Lower leg skin (tissue), 4 donors: ENCODE measurements at regions not wholly inside any gene's neighbourhood (a gene's known extent, or its start where the extent isn't known, plus 50 kb on each side); places are given as distances from the start of the nearest gene placed in this dataset.

Source experiments
- DNase-seq, 2 donors: peaks; one replicate each; pipeline ENCODE4 v3.0.0-alpha.2; 2019; ENCODE audit warnings: low spot score in 2 of 2
- H3K4me3 ChIP-seq: fragments of 200-600 bp; sonication (generic); 2 replicates; pipeline ENCODE4 v1.5.1; 2017; ENCODE audit warnings: mild to moderate bottlenecking, low read depth; ENCODE audit not compliant: poor library complexity, severe bottlenecking
- POLR2A ChIP-seq, 2 donors: fragments of 450-650 bp; IDR thresholded peaks; one replicate each; pipeline ENCODE4 v1.6.1; 2016 to 2017; ENCODE audit warnings: antibody characterized with exemption in 2 of 2, mild to moderate bottlenecking in 1 of 2, moderate library complexity in 1 of 2
- WGBS, 2 donors: methylation state at CpG; one replicate each; pipeline ENCODE4 v1.1.5; 2018; 5-methylcytosine and 5-hydroxymethylcytosine counted together
- intact Hi-C: fragments of 100-400 bp; cut with DNase I; formaldehyde crosslinking; loops from one replicate; pipeline ENCODE4 v1.15.0; 2023; ENCODE audit warnings: low total_unique reads
- TF ChIP-seq, protein P1 (sequence below), 3 donors: fragments of 450-650 bp; IDR thresholded peaks; one replicate each; pipeline ENCODE4 v1.5.1; 2016; ENCODE audit warnings: antibody characterized with exemption in 3 of 3, mild to moderate bottlenecking in 3 of 3, moderate library complexity in 2 of 3

DNA sequence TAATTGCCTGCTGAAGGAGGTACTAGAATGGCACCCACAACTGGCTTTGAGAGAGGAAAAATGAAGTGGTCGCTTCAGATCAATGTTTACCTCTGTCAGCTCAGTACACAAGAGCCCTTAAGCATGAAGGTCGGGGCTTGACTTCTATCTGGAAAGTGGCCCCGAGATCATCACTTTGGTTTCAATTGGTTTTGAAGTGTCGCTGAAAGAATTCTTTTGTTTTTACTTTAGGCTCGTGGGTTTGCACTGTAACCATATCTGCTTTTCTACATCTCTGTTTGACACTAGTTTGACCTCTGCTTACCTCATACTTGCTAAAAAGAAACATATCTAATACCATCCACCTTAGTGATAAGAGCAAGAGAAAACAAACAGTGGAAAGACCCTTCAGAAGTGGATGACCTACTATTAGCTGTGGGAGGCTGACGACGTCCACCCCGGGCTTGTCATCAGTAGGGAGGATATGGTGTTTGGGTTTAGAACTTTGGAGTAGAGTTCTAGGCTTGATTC, 361.8 kb downstream of the GATA3 start:
- DNase-seq: no peak
- 46 to 49% methylated on average over 8 of the region's 8 CpGs for WGBS, 2 donors
- TF ChIP-seq POLR2A (IDR thresholded peaks at IDR 0.05): no peak
- TF ChIP-seq, protein P1, sequence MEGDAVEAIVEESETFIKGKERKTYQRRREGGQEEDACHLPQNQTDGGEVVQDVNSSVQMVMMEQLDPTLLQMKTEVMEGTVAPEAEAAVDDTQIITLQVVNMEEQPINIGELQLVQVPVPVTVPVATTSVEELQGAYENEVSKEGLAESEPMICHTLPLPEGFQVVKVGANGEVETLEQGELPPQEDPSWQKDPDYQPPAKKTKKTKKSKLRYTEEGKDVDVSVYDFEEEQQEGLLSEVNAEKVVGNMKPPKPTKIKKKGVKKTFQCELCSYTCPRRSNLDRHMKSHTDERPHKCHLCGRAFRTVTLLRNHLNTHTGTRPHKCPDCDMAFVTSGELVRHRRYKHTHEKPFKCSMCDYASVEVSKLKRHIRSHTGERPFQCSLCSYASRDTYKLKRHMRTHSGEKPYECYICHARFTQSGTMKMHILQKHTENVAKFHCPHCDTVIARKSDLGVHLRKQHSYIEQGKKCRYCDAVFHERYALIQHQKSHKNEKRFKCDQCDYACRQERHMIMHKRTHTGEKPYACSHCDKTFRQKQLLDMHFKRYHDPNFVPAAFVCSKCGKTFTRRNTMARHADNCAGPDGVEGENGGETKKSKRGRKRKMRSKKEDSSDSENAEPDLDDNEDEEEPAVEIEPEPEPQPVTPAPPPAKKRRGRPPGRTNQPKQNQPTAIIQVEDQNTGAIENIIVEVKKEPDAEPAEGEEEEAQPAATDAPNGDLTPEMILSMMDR (IDR thresholded peaks at IDR 0.05): no peak

DNA sequence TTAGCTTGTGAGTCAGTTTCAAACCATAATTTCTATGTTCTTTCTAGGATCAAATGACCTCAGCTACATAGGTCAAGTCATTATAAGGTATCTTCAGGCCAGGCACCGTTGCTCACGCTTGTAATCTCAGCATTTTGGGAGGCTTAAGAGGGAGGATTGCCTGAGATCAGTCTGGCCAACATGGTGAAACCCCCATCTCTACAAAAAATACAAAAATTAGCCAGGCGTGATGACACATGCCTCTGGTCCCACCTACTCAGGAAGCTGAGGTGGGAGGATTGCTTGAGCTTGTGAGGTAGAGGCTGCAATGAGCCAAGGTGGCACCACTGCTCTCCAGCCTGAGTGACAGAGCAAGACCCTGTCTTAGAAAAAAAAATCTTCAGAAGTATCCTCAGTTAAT, 362.3 kb downstream of the GATA3 start:
- intact Hi-C loops: no loop called here
- no peak overlapping the region for H3K4me3 ChIP-seq
- DNase-seq: no peak
- TF ChIP-seq, protein P1 (IDR thresholded peaks at IDR 0.05): no peak
- no peak for TF ChIP-seq POLR2A (IDR thresholded peaks at IDR 0.05)
- 61 to 79% methylated on average over 3 of the region's 3 CpGs for WGBS, 2 donors

More for the DNA sequence above, 361.8 kb downstream of the GATA3 start:
- H3K4me3 ChIP-seq: no peak overlapping the region
- intact Hi-C loops: no loop called here

DNA sequence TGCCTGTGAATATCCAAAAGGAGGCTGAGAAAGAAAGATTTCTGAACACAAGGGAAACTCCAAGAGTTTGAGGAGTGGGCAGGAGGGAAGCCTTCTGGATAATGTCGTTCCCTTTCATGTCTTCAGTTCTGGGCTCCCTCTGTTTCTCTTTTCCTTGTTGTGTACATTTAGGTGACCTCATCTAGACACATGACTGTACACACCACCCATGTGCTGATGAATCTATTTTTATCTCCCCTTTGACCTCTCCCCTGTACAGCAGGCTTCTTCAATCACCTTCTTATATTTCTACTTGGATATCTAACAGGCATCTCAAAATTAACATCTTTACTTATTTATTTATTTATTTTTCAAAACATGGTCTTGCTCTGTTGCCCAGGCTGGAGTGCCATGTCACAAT, 363.1 kb downstream of the GATA3 start:
- intact Hi-C loops: no loop called here

DNA sequence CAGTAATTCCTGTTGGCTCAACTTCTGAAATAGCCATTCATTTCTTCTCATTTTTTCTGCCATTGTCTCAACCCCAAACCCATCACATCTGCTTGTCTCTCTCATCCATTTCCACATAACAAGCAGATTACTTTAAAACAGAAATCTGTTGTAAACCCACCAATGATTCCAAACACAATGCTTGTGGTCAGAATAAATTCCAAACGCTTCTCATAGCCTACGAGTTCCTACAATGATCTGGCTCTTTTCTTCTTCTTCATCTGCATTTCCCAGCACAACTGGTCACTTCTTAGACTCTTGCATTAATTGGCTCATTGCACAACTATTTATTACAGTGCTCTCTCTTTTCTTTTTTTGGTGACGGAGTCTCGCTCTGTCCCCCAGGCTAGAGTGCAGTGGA, 364.1 kb downstream of the GATA3 start:
- intact Hi-C loops: no loop called here
- no peak overlapping the region for H3K4me3 ChIP-seq
- DNase-seq: no peak
- TF ChIP-seq, protein P1 (IDR thresholded peaks at IDR 0.05): no peak
- no peak for TF ChIP-seq POLR2A (IDR thresholded peaks at IDR 0.05)
- WGBS, 2 donors: 61 to 67% methylated on average over 4 of the region's 4 CpGs

More for the DNA sequence above, 363.1 kb downstream of the GATA3 start:
- WGBS, 2 donors: 87 to 96% methylated on average over 1 of the region's 1 CpG
- H3K4me3 ChIP-seq: no peak overlapping the region
- DNase-seq: no peak
- no peak for TF ChIP-seq POLR2A (IDR thresholded peaks at IDR 0.05)
- TF ChIP-seq, protein P1 (IDR thresholded peaks at IDR 0.05): no peak

DNA sequence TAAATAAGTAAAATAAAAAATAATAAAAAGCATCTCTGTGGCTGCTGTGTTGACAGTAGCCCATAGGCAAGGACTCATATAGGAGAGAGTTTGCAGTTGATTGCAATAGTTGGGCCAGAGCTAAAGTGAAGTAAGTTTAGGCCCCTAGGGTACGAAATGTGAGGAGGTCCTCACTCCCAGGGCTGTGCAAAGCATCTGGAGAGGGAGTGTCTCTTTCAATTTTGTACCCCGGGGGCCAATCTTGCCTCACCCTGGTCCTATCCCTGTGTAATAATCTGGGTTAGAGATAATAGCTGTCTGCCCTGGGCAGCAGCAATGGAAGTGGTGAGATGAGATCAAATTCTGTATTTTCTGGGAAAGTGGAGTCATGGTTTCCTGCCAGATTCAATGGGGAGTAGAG, 365.7 kb downstream of the GATA3 start:
- no peak overlapping the region for H3K4me3 ChIP-seq
- DNase-seq: no peak
- intact Hi-C loops: no loop called here
- 70 to 93% methylated on average over 2 of the region's 2 CpGs for WGBS, 2 donors
- no peak for TF ChIP-seq POLR2A (IDR thresholded peaks at IDR 0.05)
- TF ChIP-seq, protein P1 (IDR thresholded peaks at IDR 0.05): no peak

GRCh38 chr10:8424555-8425211, 370.2 kb downstream of the GATA3 start:
- no peak for DNase-seq
- TF ChIP-seq, protein P1 (IDR thresholded peaks at IDR 0.05): no peak
- no peak for TF ChIP-seq POLR2A (IDR thresholded peaks at IDR 0.05)
- H3K4me3 ChIP-seq: no peak overlapping the region
- WGBS, 2 donors: 65 to 73% methylated on average over 3 of the region's 3 CpGs
- intact Hi-C loops: no loop called here
